GM12874 (cell line): ENCODE measurements at regions not wholly inside any gene's neighbourhood (a gene's known extent, or its start where the extent isn't known, plus 50 kb on each side); places are given as distances from the start of the nearest gene placed in this dataset.

Source experiments
- TF ChIP-seq, protein P1 (sequence below): IDR thresholded peaks from 2 replicates; pipeline ENCODE4 v1.5.1; 2011; ENCODE audit warnings: low read depth, mild to moderate bottlenecking, control low read depth, low read length, moderate library complexity; ENCODE audit not compliant: insufficient read depth

DNA sequence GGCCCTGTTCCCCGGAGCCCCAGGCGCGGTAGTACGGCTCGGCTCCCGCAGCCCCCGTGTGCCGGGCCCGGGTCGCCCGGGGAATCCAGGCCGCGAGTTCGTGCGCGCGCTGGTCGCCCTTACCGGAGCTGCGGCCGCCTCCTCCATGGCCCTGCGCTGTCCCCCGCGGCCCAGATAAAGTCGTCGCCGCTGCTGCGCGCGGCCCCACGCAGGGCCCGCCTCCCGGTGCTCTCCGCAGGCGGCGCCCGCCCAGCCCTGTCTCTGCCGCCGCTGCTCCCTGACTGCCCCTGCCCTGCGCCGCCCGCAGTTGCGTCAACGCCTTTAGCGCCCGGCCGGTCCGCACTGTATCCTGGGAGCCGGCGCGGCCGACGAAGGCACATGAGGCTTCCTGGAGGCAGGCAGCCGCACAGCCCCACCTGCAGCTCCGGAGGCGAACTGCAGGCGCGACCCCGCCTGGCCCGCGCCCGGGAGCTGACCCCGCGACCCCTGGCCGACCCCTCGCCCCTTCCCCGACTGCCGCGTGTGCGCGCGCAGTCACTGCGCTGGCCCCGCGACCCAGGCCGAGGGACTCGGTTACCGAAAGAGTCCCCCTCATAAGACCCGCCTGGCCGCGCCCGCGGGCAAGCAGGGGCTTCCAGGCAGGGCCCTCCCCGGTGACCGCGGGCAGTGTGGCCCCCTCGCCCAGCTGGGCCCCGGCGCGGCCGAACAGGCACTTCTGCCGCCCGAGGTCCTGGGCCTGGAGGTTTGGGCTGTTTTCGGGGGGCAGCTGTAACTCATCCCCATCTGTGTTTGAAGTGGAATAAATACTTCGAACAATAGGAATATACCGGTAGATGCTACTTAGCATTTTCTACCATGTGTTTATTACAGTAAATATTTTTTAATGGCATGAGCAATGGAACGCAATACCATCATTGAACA, 127.1 kb upstream of the ZNF746 start:
- TF ChIP-seq, protein P1, sequence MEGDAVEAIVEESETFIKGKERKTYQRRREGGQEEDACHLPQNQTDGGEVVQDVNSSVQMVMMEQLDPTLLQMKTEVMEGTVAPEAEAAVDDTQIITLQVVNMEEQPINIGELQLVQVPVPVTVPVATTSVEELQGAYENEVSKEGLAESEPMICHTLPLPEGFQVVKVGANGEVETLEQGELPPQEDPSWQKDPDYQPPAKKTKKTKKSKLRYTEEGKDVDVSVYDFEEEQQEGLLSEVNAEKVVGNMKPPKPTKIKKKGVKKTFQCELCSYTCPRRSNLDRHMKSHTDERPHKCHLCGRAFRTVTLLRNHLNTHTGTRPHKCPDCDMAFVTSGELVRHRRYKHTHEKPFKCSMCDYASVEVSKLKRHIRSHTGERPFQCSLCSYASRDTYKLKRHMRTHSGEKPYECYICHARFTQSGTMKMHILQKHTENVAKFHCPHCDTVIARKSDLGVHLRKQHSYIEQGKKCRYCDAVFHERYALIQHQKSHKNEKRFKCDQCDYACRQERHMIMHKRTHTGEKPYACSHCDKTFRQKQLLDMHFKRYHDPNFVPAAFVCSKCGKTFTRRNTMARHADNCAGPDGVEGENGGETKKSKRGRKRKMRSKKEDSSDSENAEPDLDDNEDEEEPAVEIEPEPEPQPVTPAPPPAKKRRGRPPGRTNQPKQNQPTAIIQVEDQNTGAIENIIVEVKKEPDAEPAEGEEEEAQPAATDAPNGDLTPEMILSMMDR, result peak; percentile 96

DNA sequence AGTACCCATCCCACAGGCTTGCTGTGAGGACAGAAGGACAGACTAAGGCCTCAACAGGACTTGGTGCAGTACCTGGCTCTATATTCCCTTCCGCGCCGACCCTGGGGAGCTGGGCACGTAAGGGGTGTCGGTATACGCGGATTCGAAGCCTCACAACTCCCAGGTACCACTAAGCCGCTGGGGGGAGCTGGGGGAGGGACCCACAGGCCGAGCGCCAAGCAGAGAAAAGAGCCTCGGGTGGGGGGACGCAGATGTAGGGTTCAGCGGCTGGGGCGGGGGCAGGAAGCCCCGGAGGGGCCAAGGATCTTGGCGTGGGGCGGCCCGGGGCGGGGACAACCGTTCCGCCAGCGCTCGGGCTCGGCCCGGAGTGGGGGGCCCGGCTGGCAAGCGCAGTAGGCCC, 126.4 kb upstream of the ZNF746 start:
- TF ChIP-seq, protein P1, result no peak

DNA sequence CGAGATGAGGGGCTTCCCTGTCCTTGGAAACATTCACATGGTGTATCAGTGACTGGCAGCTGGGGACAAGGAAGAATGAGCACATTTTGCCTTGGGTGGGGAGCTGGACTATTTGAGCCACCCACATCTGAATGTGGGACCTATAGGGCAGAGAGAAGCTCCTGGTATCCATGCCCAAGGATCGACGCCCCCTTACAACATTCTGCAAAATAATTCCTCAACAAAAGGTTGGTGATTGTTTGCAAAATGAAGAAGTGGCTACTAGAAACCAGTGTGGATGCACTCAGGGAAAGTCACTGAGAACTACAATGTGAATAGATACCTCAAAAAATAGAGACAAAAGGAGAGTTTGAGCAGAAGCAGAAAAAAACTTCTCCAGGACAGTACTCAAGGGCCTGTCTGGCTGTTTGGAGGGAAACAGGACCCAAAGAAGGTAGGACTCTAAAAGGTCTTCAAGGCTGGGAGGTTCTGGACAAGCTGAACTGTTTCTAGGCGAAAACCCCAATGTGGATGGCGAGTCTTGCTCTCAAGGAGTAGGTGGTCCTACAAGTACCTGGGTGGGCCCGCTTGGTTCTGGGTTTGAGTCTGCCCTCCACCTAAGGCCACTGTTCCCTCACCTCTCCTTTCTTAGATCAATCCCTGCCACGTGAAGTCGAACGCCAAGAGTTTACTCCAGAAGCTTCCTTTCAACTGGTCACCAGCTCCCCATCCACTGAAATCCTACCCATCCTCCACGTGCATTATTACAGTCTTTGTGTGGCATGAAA, 125.0 kb upstream of the ZNF746 start:
- TF ChIP-seq, protein P1, result no peak

DNA sequence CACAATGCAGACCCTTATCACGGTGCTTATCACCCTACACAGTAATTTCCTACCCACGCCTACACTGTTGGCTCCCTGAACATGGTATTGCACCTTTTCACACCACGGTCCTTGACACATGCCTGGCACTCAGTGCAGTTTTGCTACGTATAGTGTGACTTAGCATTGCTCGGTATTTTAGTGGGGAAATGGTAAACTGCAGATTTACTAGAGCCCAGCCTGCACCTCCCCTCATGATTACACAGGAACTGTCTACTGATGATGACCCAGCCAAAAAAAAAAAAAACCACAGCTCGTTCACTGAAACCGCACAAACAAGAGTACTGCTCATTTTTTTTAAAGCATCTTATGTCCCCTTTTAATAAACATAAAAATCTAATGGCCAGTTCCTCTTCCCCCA, 124.2 kb upstream of the ZNF746 start:
- TF ChIP-seq, protein P1, result no peak

DNA sequence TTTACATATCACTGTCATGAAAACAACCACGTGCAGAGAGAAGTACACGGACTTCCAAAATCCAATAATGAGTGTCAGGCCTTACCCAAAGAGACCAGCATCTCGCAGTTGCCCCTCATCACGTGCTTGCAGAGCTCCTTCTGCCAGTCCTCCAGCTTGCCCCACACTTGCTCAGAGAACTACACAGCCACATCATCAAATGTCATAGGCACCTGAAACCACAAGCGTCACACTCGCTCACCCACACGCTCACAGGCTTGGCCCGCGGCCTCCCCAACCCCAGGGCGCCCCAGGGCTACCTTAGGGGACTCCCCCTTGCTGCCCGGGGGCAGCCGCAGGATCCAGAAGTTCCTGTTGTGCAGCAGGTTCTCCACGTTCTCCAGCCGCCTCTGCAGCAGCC, 123.4 kb upstream of the ZNF746 start:
- TF ChIP-seq, protein P1, result no peak

DNA sequence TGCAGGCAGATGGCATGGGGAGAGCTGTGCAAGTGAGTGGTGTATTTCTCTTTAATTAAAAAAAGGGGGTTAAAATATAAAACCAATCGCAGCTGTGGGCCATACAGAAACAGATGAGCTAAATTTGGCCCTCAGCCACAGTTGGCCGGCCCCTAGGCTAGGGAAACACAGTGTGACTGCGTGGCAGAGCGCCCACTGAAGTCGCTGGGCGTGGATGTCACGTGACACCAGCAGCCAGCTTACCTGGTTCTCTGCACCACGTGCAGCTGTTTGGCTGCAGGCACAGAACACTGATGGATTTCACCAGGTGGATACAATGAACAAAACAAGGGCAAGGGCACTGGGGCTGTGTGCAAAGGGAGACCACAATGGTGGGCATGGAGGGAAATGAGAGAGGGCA, 119.3 kb upstream of the ZNF746 start:
- TF ChIP-seq, protein P1, result no peak

DNA sequence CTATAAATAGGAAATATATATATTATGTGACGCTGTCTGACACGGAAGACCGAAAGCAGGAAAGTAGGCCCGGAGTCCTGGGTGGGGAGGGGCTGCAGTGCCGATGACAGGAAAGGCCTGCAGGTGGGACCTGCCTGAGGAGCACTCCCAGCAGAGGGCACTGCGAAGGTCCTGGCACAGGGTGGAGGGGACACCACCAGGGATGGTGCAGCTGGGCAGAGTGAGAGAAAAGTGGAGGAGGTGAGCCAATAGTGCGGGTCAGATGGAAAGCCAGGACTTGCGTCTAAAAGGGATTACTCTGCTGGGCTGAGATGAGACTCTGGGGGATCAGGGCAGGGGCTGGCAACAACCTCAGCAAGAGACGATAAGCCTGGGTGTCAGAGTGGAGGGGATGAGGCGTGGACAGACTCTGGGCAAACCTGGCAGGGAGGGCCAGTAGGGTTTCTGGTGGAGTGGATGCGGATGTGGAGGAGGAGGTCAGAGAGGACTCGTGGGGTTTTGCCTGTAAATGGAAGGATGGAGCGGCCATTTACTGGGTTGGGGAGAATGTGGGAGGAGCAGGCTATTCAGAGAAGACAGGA, 118.2 kb upstream of the ZNF746 start:
- TF ChIP-seq, protein P1, result no peak
